GM23248 (cell line): ENCODE measurements at regions not wholly inside any gene's neighbourhood (a gene's known extent, or its start where the extent isn't known, plus 50 kb on each side); places are given as distances from the start of the nearest gene placed in this dataset.
"Not testable (repeated sequence)": the region's sequence is repeated elsewhere in the genome, so short reads cannot be mapped to it uniquely, and the experiment has no call there.

Experiments used
- DNase-seq: peaks from one replicate; pipeline ENCODE4 v3.0.0-alpha.2; 2015
- H2AFZ ChIP-seq: fragments of 200-600 bp; sonication (generic); 2 replicates; pipeline ENCODE4 v1.6.1; 2016; ENCODE audit warnings: antibody characterized with exemption
- H3F3A ChIP-seq: fragments of 200-600 bp; sonication (generic); 2 replicates; pipeline ENCODE4 v1.6.1; 2016; ENCODE audit warnings: mild to moderate bottlenecking, antibody characterized with exemption, mixed run types; ENCODE audit not compliant: insufficient read depth
- H3K27ac ChIP-seq: fragments of 200-600 bp; sonication (generic); 2 replicates; pipeline ENCODE4 v1.5.1; 2016; ENCODE audit warnings: mild to moderate bottlenecking
- H3K27me3 ChIP-seq: fragments of 200-600 bp; sonication (generic); replicated peaks from 2 replicates; pipeline ENCODE4 v1.6.1; 2016; ENCODE audit warnings: mild to moderate bottlenecking; ENCODE audit not compliant: insufficient read depth
- H3K36me3 ChIP-seq: fragments of 200-600 bp; sonication (generic); 2 replicates; pipeline ENCODE4 v1.6.1; 2016; ENCODE audit warnings: low read depth, mild to moderate bottlenecking
- H3K4me1 ChIP-seq: fragments of 200-600 bp; sonication (generic); 2 replicates; pipeline ENCODE4 v1.6.1; 2016; ENCODE audit warnings: mild to moderate bottlenecking; ENCODE audit not compliant: insufficient read depth
- H3K4me2 ChIP-seq: fragments of 200-600 bp; sonication (generic); one replicate; pipeline ENCODE4 v1.6.1; 2016; ENCODE audit warnings: mild to moderate bottlenecking; ENCODE audit not compliant: unreplicated experiment
- H3K4me3 ChIP-seq: fragments of 200-600 bp; sonication (generic); 2 replicates; pipeline ENCODE4 v1.5.1; 2016; ENCODE audit warnings: mild to moderate bottlenecking
- H3K79me2 ChIP-seq: fragments of 200-600 bp; sonication (generic); 2 replicates; pipeline ENCODE4 v1.6.1; 2016; ENCODE audit warnings: mild to moderate bottlenecking; ENCODE audit not compliant: insufficient read depth
- H3K9ac ChIP-seq: fragments of 200-600 bp; sonication (generic); 2 replicates; pipeline ENCODE4 v1.6.1; 2016; ENCODE audit warnings: mild to moderate bottlenecking
- H3K9me2 ChIP-seq: fragments of 200-600 bp; sonication (generic); 2 replicates; pipeline ENCODE4 v1.6.1; 2016; ENCODE audit warnings: mixed run types, mild to moderate bottlenecking, moderate library complexity; ENCODE audit not compliant: insufficient read depth
- H3K9me3 ChIP-seq: fragments of 200-600 bp; sonication (generic); one replicate; pipeline ENCODE4 v1.6.1; 2017; ENCODE audit warnings: low read depth
- H4K20me1 ChIP-seq: fragments of 200-600 bp; sonication (generic); 2 replicates; pipeline ENCODE4 v1.6.0; 2016; ENCODE audit not compliant: insufficient read depth
- EZH2 ChIP-seq: fragments of 200-600 bp; sonication (generic); IDR thresholded peaks from 2 replicates; pipeline ENCODE4 v1.6.1; 2018; ENCODE audit warnings: antibody characterized with exemption, mild to moderate bottlenecking; ENCODE audit not compliant: insufficient read depth, poor library complexity, severe bottlenecking
- EZH2phosphoT487 ChIP-seq: fragments of 200-600 bp; sonication (generic); IDR thresholded peaks from 2 replicates; pipeline ENCODE4 v1.6.1; 2018; ENCODE audit warnings: antibody characterized with exemption, moderate library complexity, mild to moderate bottlenecking, low read depth; ENCODE audit not compliant: insufficient read depth
- WGBS, 2 experiments: methylation state at CpG; one replicate each; pipeline ENCODE4 v1.1.6; 2015 to 2017; ENCODE audit warnings: low lambda C conversion rate in 2 of 2, low coverage in 1 of 2; ENCODE audit errors: missing lambda C conversion rate in 2 of 2; 5-methylcytosine and 5-hydroxymethylcytosine counted together
- in situ Hi-C: fragments of 300-500 bp; cut with MboI; formaldehyde crosslinking; loops from 2 replicates; pipeline ENCODE4 v1.15.0; 2020

DNA sequence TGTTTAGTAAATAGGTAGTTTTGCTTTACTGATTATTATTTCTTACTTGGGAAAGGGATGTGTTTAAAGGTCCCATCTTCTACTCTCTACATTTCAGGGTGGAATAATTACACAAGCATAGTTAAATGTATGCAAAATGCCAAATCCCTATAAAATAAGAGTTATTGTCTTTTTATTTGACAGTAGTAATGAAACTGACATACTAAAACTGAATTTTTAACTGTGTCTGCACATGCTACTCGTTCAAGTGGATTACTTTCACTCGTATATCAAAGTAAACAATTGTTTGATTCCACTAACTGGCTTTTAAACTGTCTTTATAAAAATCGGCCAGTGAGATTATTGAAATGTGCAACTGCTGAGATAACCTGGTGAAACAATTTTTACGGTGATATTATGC lies 602.9 kb upstream of the ADGRB3 start:
- no peak for DNase-seq
- no peak overlapping the region for H3K4me2 ChIP-seq
- H3K79me2 ChIP-seq: no peaks in the 10 kb centered on the region
- H3K4me1 ChIP-seq: no peaks in the 10 kb centered on the region
- in situ Hi-C loops: no loop called here
- no peaks in the 10 kb centered on the region for H4K20me1 ChIP-seq
- H3K9ac ChIP-seq: no peak overlapping the region
- no peak overlapping the region for H3K27ac ChIP-seq
- H2AFZ ChIP-seq: no peak overlapping the region
- H3K27me3 ChIP-seq: no peaks in the 10 kb centered on the region
- no peaks in the 10 kb centered on the region for H3F3A ChIP-seq
- no peaks in the 10 kb centered on the region for H3K36me3 ChIP-seq
- no peak overlapping the region for H3K4me3 ChIP-seq
- H3K9me2 ChIP-seq: no peaks in the 10 kb centered on the region
- TF ChIP-seq EZH2phosphoT487 (no peak), EZH2 (no peak)
- WGBS, 2 experiments: 20% methylated on average over 4 of the region's 4 CpGs
- H3K9me3 ChIP-seq: no peaks in the 10 kb centered on the region

DNA sequence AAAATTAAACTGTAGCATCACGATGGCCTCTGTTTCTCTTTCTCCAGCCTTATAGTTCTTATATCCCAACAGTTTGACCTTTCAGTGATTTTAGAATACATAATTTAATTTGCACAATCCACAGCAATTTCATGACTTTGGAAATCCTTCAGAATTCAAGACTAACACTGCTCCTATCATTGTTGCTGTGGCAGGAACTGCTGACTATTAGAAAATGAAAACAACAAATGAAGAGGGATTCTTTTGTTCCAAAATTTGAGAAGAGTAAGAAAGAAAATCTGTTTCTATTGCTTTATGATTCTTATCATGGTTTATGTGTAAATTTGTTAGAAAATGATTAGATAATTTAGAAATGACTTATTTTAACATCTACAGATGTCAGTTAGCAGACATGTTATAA lies 604.0 kb upstream of the ADGRB3 start:
- TF ChIP-seq EZH2: no peak
- TF ChIP-seq EZH2phosphoT487: no peak
- Histone ChIP-seq H3K27me3 (no peaks in the 10 kb centered on the region), H3K4me2 (no peak overlapping the region), H3K9me3 (no peaks in the 10 kb centered on the region), H3K36me3 (no peaks in the 10 kb centered on the region), H2AFZ (no peak overlapping the region), H4K20me1 (no peaks in the 10 kb centered on the region), H3K4me1 (no peaks in the 10 kb centered on the region), H3K9me2 (no peaks in the 10 kb centered on the region), H3K9ac (no peak overlapping the region), H3K79me2 (no peaks in the 10 kb centered on the region), H3K27ac (no peak overlapping the region), H3F3A (no peaks in the 10 kb centered on the region), H3K4me3 (no peak overlapping the region)
- DNase-seq: no peak
- in situ Hi-C loops: no loop called here
- WGBS, 2 experiments: 47 to 55% methylated on average over 1 of the region's 1 CpG

DNA sequence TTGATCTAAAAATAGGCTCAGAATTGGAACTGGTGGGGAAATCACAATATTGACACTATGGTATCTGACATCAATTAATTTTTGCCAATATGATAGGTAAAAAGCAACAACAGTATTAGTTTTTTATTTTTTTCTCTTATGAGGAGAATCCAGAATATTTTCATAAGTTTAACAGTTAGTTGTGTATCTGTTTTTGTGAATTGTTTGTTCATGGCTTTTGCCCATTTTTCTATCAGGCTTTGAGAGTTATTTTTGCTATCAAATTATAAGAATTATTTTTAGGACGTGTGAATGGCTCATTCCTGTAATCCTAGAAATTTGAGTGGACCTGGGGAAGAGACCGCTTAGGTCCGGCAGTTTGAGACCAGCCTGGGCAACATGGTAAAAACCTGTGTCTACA lies 608.6 kb upstream of the ADGRB3 start:
- in situ Hi-C loops: no loop called here
- H3K4me3 ChIP-seq: no peak overlapping the region

DNA sequence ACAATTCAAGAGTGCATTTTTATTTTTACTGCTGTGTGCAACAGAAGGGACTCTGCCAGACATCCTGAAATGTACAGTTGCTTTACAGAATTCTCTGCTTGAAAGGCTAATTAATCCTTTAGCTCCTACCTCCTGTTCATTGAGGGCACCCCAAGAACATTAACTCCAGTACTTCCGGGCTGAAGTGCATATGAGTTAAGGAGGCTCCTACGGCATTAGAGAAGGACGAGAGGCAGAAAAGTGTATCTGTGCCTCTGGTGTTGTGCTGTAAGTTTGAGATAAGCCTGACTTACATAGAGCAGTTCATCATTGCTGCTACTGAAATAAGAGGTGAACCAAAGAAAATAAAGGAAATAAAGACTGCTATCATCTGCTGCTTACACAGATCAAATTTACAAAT lies 609.3 kb upstream of the ADGRB3 start:
- 36 to 37% methylated on average over 3 of the region's 3 CpGs for WGBS, 2 experiments
- in situ Hi-C loops: no loop called here

More for the DNA sequence above, 608.6 kb upstream of the ADGRB3 start:
- Histone ChIP-seq H3K4me1 (no peaks in the 10 kb centered on the region), H3K4me2 (no peak overlapping the region), H3K79me2 (no peaks in the 10 kb centered on the region), H3K36me3 (no peaks in the 10 kb centered on the region), H3K9ac (no peak overlapping the region), H3K27ac (no peak overlapping the region), H3K9me2 (no peaks in the 10 kb centered on the region), H3K9me3 (no peaks in the 10 kb centered on the region), H2AFZ (no peak overlapping the region), H4K20me1 (no peaks in the 10 kb centered on the region), H3F3A (no peaks in the 10 kb centered on the region), H3K27me3 (no peaks in the 10 kb centered on the region)
- 29 to 34% methylated on average over 3 of the region's 3 CpGs for WGBS, 2 experiments
- TF ChIP-seq EZH2phosphoT487: no peak
- no peak for TF ChIP-seq EZH2
- DNase-seq: no peak

DNA sequence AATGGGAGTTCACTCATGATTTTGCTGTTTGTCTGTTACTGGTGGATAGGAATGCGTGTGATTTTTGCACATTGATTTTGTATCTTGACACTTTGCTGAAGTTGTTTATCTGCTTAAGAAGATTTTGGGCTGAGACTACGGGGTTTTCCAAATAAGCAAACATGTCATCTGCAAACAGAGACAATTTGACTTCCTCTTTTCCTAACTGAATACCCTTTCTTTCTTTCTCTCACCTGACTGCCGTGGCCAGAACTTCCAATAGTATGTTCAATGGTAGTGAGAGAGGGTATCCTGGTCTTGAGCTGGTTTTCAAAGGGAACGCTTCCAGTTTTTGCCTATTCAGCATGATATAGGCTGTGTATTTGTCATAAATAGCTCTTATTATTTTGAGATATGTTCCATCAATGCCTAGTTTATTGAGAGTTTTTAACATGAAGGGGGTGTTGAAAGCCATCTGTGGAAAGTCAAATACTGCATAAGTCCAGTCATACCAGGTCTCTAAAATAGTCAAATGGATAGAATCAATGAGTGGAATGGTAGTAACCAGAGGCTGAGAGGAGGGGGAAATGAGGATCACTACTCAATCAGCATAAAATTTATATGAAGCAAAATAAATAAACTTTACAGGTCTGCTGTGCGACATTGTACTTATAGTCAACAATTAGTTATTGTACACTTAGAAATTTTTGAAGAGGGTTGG lies 610.4 kb upstream of the ADGRB3 start:
- Histone ChIP-seq H3K27me3 (no peaks in the 10 kb centered on the region), H3K4me1 (no peaks in the 10 kb centered on the region), H3K9ac (no peak overlapping the region), H3K79me2 (no peaks in the 10 kb centered on the region), H3F3A (no peaks in the 10 kb centered on the region), H3K9me3 (no peaks in the 10 kb centered on the region), H3K9me2 (no peaks in the 10 kb centered on the region), H3K27ac (no peak overlapping the region), H3K4me2 (no peak overlapping the region), H3K4me3 (no peak overlapping the region), H3K36me3 (no peaks in the 10 kb centered on the region), H2AFZ (no peak overlapping the region), H4K20me1 (no peaks in the 10 kb centered on the region)
- no peak for DNase-seq
- TF ChIP-seq EZH2phosphoT487 (no peak), EZH2 (no peak)
- in situ Hi-C loops: no loop called here
- WGBS, 2 experiments: 29 to 30% methylated on average over 5 of the region's 5 CpGs

More for the DNA sequence above, 609.3 kb upstream of the ADGRB3 start:
- DNase-seq: no peak
- Histone ChIP-seq H3K36me3 (no peaks in the 10 kb centered on the region), H3K27me3 (no peaks in the 10 kb centered on the region), H4K20me1 (no peaks in the 10 kb centered on the region), H3K79me2 (no peaks in the 10 kb centered on the region), H3K9ac (no peak overlapping the region), H3K4me3 (no peak overlapping the region), H3K27ac (no peak overlapping the region), H3K9me3 (no peaks in the 10 kb centered on the region), H2AFZ (no peak overlapping the region), H3K4me1 (no peaks in the 10 kb centered on the region), H3K9me2 (no peaks in the 10 kb centered on the region), H3K4me2 (no peak overlapping the region), H3F3A (no peaks in the 10 kb centered on the region)
- TF ChIP-seq EZH2 (no peak), EZH2phosphoT487 (no peak)

DNA sequence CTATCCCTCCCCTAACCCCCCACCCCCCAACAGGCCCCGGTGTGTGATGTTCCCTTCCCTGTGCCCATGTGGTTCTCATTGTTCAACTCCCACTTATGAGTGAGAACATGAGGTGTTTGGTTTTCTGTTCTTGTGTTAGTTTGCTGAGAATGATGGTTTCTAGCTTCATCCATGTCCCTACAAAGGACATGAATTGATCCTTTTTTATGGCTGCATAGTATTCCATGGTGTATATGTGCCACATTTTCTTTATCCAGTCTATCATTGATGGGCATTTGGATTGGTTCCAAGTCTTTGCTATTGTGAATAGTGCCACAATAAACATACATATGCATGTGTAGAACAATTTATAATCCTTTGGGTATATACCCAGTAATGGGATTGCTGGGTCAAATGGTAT lies 612.1 kb upstream of the ADGRB3 start:
- H3K9me3 ChIP-seq, H3K27me3 ChIP-seq, H3K79me2 ChIP-seq, H2AFZ ChIP-seq, H4K20me1 ChIP-seq, H3F3A ChIP-seq, H3K4me3 ChIP-seq, H3K9me2 ChIP-seq, H3K4me1 ChIP-seq, H3K36me3 ChIP-seq, H3K4me2 ChIP-seq, DNase-seq, H3K27ac ChIP-seq, H3K9ac ChIP-seq, in situ Hi-C loops: not testable (repeated sequence)
- 8% methylated on average over 1 of the region's 1 CpG; no CpG with 5 or more reads in 1 of the 2 experiments for WGBS, 2 experiments
